Dendritic cell treated with granulocyte-macrophage colony-stimulating factor and Interleukin-4, amounts not matched to agents 40 ng/mL and 50 ng/mL, for 4 days (primary cell): ENCODE measurements at regions not wholly inside any gene's neighbourhood (a gene's known extent, or its start where the extent isn't known, plus 50 kb on each side); places are given as distances from the start of the nearest gene placed in this dataset.
"Not testable (repeated sequence)": the region's sequence is repeated elsewhere in the genome, so short reads cannot be mapped to it uniquely, and the experiment has no call there.

Experiments used
- H3K27ac Mint-ChIP-seq: one replicate; pipeline ENCODE4 v1.8.0; 2022; ENCODE audit warnings: mild to moderate bottlenecking, mixed read lengths
- H3K27me3 Mint-ChIP-seq: one replicate; pipeline ENCODE4 v1.8.0; 2022; ENCODE audit warnings: mild to moderate bottlenecking, mixed read lengths
- H3K36me3 Mint-ChIP-seq: one replicate; pipeline ENCODE4 v1.8.0; 2022; ENCODE audit warnings: low read depth, mixed read lengths
- H3K4me1 Mint-ChIP-seq: one replicate; pipeline ENCODE4 v1.8.0; 2022; ENCODE audit warnings: low read depth, mixed read lengths
- H3K4me3 Mint-ChIP-seq: one replicate; pipeline ENCODE4 v1.8.0; 2022; ENCODE audit warnings: mild to moderate bottlenecking, moderate library complexity, mixed read lengths
- H3K9me3 Mint-ChIP-seq: one replicate; pipeline ENCODE4 v1.8.0; 2022; ENCODE audit warnings: mixed read lengths
- intact Hi-C: fragments of 100-400 bp; cut with micrococcal nuclease; formaldehyde crosslinking; loops from one replicate; pipeline ENCODE4 v1.15.0; 2022

DNA sequence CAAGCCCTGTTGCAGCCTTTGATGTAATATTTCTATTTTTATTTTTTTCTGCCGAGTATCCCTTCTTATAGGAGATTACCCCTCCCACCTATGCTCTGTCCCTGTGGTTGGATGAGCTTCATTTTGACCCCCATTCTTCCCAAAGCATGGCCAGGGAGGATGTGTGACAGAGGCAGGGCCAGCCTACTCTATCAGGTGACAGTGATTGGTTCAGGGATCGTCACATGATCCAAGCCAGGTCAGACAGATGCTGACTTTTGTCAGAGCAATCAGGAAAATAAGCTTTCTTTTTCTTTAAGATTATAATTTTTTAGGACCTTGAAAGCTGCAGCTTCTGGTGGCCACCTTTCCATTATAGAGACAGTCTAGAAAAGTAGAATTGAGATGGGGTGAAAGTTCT lies 314.3 kb downstream of the NUP35 start:
- H3K9me3 Mint-ChIP-seq = peaks cover 31% of the 10 kb centered on the region
- no peak overlapping the region for H3K27ac Mint-ChIP-seq
- no peaks in the 10 kb centered on the region for H3K4me1 Mint-ChIP-seq
- no peak overlapping the region for H3K4me3 Mint-ChIP-seq
- intact Hi-C loops = no loop called here
- no peaks in the 10 kb centered on the region for H3K27me3 Mint-ChIP-seq
- H3K36me3 Mint-ChIP-seq = no peaks in the 10 kb centered on the region

DNA sequence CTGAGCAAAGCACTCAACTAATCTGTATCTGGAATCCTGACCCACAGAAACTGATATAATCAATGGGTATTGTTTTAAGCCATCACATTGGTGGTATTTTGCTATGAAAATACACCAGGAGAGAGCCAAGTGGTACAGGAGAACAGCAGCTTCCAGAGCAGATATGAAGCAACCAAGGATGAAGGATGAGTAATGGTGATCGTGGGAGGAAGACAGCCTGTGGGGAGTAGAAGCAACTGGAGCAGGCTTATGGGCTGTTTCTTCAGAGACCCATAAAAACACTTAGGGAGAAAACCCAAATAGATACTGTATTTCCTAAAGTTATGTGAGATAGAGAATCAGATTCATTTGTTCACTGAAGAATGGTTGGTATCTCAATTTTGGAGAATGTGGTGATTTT lies 330.8 kb downstream of the NUP35 start:
- H3K4me1 Mint-ChIP-seq = no peaks in the 10 kb centered on the region
- no peaks in the 10 kb centered on the region for H3K27me3 Mint-ChIP-seq
- H3K9me3 Mint-ChIP-seq = peaks cover 66% of the 10 kb centered on the region
- H3K4me3 Mint-ChIP-seq = no peak overlapping the region
- H3K36me3 Mint-ChIP-seq = no peaks in the 10 kb centered on the region
- intact Hi-C loops = no loop called here
- no peak overlapping the region for H3K27ac Mint-ChIP-seq

DNA sequence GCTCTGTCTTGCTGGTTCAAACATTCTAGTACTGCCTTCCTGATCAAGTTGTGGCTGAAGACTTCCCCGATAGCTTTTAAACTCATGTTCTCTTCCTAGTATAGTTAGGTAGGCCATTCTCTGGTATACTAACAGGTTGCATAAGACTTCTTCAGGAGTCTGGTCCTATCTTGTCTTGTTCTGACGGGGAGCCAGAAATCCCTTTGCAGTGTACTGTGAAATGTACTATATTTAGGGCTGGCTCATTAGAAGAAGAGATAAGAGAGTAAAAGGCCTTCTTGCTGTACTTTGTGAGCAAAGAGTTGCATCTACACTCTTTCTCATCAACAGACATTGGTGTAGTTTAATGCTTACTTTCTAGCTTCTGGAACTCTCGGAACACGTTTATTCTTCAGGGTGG lies 331.9 kb downstream of the NUP35 start:
- no peaks in the 10 kb centered on the region for H3K36me3 Mint-ChIP-seq
- H3K4me1 Mint-ChIP-seq = no peaks in the 10 kb centered on the region
- intact Hi-C loops = no loop called here
- H3K27ac Mint-ChIP-seq = no peak overlapping the region
- peaks cover 60% of the 10 kb centered on the region for H3K9me3 Mint-ChIP-seq
- H3K27me3 Mint-ChIP-seq = no peaks in the 10 kb centered on the region
- no peak overlapping the region for H3K4me3 Mint-ChIP-seq

DNA sequence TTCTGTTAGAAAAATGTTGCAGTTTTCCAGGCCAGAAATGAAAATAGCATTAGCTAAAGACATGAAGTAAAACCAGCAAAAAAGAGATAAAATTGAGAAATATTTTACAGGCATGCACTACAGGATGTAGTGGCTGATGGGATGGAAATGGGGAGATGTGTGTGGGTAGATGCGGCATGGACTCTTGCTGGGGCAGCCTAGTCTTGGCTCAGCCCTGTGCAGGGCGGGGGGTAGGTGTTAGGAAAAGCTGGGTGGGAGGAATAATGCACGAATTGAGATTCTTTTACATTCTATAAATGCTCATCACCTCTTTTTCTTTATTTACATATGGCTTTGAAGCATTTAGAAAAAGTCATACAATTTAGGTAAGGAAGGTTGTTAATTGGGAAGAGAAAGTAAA lies 334.2 kb downstream of the NUP35 start:
- H3K4me3 Mint-ChIP-seq = no peak overlapping the region
- no peaks in the 10 kb centered on the region for H3K27me3 Mint-ChIP-seq
- no peaks in the 10 kb centered on the region for H3K36me3 Mint-ChIP-seq
- H3K4me1 Mint-ChIP-seq = no peaks in the 10 kb centered on the region
- peaks cover 54% of the 10 kb centered on the region for H3K9me3 Mint-ChIP-seq
- H3K27ac Mint-ChIP-seq = no peak overlapping the region
- intact Hi-C loops = no loop called here

DNA sequence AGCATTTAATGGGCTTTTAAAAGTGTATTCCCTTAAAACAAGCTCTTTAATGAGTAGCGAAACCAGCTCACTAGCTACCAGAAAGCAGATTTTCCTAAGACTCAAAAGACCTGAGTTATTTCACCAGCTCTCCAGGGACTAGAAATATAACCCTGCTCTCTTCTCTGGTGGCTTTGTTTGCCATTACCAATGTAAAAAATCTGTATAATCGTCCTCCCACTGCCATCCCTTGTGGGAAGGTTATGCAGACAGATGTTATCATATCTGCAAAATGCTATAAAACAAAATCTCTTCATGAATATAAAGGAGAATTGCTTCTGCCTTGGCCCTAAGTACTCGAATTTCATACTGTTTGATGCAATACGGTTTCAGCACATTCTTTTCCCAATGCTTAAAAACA lies 335.2 kb downstream of the NUP35 start:
- Mint-ChIP-seq H3K4me3 (no peak overlapping the region), H3K4me1 (no peaks in the 10 kb centered on the region), H3K36me3 (no peaks in the 10 kb centered on the region), H3K9me3 (peaks cover 50% of the 10 kb centered on the region), H3K27me3 (no peaks in the 10 kb centered on the region), H3K27ac (no peak overlapping the region)
- intact Hi-C loops = no loop called here

DNA sequence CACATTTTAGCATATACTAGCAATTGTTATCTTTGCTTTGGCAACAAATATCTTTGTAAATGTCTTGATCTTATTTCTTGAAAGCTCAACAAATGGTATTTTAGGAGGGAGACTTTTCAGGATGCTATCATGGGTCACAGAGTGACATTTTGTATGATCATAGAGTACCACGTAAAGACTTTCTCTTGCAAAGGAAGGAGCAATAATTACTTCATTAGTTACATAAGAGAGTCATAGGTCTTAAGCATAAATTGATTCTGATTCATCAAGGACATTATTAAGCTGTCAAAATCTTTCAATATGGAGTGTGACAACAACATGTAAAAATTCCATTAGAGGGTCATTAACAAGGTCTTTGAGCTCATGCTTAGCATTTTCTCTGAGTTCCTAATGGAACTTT lies 339.6 kb downstream of the NUP35 start:
- H3K27ac Mint-ChIP-seq = no peak overlapping the region
- no peaks in the 10 kb centered on the region for H3K27me3 Mint-ChIP-seq
- intact Hi-C loops = no loop called here
- no peaks in the 10 kb centered on the region for H3K36me3 Mint-ChIP-seq
- H3K4me3 Mint-ChIP-seq = no peak overlapping the region
- no peaks in the 10 kb centered on the region for H3K4me1 Mint-ChIP-seq
- peaks cover 27% of the 10 kb centered on the region for H3K9me3 Mint-ChIP-seq

DNA sequence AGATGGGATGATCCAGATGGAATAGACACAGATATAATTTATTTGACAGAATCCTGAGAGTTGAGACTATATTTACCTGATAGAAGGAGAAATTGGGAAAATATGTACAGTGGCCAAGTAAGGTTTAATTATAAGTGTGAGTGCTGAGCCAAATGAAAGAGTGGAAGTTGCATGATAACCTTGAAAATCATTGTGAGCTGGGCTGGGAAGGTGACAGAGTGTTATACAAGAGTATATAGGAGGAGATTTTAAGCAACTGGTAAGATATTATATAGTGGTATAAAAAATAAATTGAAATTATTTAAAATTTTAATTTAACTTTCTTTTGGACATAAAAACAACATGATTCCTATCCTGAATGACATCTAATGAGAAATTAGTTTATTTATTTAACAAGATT lies 340.8 kb downstream of the NUP35 start:
- no peaks in the 10 kb centered on the region for H3K4me1 Mint-ChIP-seq
- H3K36me3 Mint-ChIP-seq = no peaks in the 10 kb centered on the region
- H3K4me3 Mint-ChIP-seq = no peak overlapping the region
- intact Hi-C loops = no loop called here
- no peaks in the 10 kb centered on the region for H3K27me3 Mint-ChIP-seq
- peaks cover 39% of the 10 kb centered on the region for H3K9me3 Mint-ChIP-seq
- no peak overlapping the region for H3K27ac Mint-ChIP-seq

DNA sequence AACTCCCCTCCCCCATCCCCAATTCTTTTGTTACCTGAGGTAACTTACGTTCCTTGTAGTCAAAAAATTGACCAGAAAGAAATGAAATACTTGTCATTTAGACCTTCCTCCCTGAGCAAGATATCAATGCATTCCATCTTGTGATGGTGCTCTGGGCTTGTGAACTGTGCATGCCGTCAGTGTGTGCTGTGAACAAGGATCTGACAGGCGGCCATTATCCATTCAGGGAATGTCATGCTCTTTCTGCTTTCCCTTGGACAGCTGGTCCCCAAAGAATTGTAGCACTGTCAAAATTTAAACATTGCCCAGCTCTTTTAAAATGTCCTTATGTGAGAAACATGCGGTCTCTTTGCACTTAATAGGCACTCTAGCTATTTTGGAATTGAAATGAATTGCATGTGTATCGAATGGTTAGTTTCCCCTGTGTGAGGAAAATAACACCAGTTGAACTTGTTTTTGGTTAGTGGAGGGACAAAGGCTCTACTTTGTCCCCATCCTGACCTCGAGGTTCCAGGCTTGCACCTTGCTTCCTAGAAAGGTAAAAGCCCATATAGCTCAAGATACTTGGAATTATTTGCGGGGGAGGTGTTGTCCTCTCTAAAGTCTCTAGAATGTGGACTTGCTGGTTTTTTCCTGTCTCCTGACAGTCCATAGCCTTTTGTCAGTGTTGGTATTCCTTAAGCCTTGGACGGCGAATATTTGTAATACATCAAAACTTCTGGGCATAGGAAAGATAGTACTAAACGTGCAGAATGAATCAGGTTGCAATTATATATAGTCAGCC lies 350.9 kb downstream of the NUP35 start:
- Mint-ChIP-seq H3K4me1 (no peaks in the 10 kb centered on the region), H3K27ac (no peak overlapping the region), H3K9me3 (peaks cover 41% of the 10 kb centered on the region), H3K4me3 (no peak overlapping the region), H3K27me3 (no peaks in the 10 kb centered on the region), H3K36me3 (no peaks in the 10 kb centered on the region)
- intact Hi-C loops = no loop called here

DNA sequence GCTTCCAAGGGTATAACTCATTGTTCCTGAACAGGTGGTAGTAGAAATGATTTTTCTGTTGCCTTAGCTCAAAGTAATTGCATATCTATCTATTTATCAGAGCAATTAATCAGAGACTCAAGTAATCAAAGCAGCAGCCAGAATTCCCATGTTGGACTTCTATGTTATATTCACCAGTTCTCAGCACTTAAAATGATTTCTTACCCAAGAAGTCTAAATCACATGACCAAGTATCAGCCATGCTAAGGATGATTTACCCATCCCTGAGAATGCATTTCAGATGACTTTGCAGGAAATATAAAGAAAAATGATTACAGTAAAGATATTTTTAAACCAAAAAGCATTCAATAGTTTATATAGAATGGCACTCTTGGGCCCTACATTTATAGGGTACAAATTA lies 352.2 kb downstream of the NUP35 start:
- Mint-ChIP-seq H3K27me3 (no peaks in the 10 kb centered on the region), H3K4me3 (no peak overlapping the region), H3K27ac (no peak overlapping the region), H3K36me3 (no peaks in the 10 kb centered on the region), H3K4me1 (no peaks in the 10 kb centered on the region), H3K9me3 (peaks cover 34% of the 10 kb centered on the region)
- intact Hi-C loops = no loop called here

DNA sequence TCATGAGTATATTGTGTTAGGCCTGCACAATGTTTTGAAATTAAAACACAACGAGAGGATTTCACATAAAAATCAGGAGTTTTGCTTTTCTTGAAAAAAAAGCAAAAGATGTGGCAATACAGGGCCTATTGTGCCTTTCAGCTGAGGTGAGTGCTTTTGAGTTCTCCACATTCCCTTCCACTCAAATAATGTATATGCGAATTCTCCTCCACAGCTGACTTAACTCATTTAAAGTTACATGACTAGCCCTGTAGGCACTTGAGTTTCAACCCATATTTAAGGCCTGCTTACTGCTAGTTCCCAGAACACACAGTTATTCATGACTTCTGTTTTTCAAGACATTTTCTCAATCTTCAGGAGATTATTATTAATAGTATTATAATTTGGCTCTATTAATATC lies 353.1 kb downstream of the NUP35 start:
- H3K4me1 Mint-ChIP-seq = no peaks in the 10 kb centered on the region
- H3K27me3 Mint-ChIP-seq = no peaks in the 10 kb centered on the region
- no peaks in the 10 kb centered on the region for H3K36me3 Mint-ChIP-seq
- intact Hi-C loops = no loop called here
- H3K9me3 Mint-ChIP-seq = peaks cover 27% of the 10 kb centered on the region
- no peak overlapping the region for H3K4me3 Mint-ChIP-seq
- no peak overlapping the region for H3K27ac Mint-ChIP-seq

DNA sequence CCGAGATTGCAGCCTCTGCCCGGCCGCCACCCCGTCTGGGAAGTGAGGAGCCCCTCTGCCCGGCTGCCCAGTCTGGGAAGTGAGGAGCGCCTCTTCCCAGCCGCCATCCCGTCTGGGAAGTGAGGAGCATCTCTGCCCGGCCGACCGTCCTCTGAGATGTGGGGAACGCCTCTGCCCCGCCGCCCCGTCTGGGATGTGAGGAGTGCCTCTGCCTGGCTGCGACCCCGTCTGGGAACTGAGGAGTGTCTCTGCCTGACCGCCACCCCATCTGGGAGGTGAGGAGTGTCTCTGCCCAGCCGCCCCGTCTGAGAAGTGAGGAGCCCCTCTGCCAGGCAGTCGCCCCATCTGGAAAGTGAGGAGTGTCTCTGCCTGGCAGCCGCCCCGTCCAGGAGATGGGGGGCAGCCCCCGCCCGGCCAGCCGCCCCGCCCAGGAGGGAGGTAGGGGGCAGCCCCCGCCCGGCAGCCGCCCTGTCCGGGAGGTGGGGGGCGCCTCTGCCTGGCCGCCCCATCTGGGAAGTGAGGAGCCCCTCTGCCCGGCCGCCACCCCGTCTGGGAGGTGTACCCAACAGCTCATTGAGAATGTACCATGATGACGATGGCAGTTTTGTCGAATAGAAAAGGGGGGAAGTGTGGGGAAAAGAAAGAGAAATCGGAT lies 354.8 kb downstream of the NUP35 start:
- H3K4me1 Mint-ChIP-seq, H3K4me3 Mint-ChIP-seq, H3K36me3 Mint-ChIP-seq, H3K27me3 Mint-ChIP-seq, H3K27ac Mint-ChIP-seq, intact Hi-C loops: not testable (repeated sequence)
- H3K9me3 Mint-ChIP-seq = peaks cover 33% of the 10 kb centered on the region

DNA sequence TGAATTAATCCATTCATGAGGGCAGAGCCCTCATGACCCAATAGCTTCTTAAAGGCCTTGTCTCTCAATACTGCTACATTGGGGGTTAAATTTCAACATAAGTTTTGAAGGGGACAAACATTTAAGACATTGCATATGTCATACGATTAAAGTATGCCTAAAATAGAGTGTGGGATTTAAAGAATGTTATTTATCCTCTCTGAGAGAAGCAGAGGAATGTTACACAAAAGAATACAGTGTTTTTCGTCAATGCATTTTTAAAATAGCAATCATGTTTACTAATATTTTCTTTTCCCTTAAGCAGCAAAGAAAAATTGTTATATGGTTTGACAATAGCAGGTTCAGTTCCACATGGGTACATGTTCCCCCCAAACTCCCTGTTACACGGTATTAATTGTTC lies 363.1 kb downstream of the NUP35 start:
- intact Hi-C loops = no loop called here
- no peak overlapping the region for H3K27ac Mint-ChIP-seq
- no peaks in the 10 kb centered on the region for H3K27me3 Mint-ChIP-seq
- H3K9me3 Mint-ChIP-seq = peaks cover 35% of the 10 kb centered on the region
- no peaks in the 10 kb centered on the region for H3K4me1 Mint-ChIP-seq
- no peak overlapping the region for H3K4me3 Mint-ChIP-seq
- H3K36me3 Mint-ChIP-seq = no peaks in the 10 kb centered on the region

DNA sequence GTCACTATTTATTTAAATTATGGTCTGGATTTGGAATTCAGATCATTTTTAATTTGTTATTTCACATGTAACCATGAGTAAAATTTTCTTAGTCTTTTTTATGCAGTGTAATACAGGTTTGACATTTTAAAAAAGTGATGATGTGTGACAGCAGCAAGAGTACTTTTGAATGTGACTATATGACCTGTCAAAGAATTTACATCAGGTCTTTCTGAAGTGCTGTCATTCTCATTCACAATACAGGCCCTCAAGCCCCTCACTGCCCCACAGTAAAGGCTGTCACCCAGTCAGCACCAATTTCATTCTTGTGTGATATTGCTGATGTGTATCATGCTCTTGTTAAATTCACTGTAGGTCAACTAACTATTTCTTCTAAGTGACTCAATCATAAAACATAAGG lies 364.2 kb downstream of the NUP35 start:
- Mint-ChIP-seq H3K27ac (no peak overlapping the region), H3K4me3 (no peak overlapping the region), H3K4me1 (no peaks in the 10 kb centered on the region), H3K9me3 (peaks cover 42% of the 10 kb centered on the region), H3K36me3 (no peaks in the 10 kb centered on the region), H3K27me3 (no peaks in the 10 kb centered on the region)
- intact Hi-C loops = no loop called here

DNA sequence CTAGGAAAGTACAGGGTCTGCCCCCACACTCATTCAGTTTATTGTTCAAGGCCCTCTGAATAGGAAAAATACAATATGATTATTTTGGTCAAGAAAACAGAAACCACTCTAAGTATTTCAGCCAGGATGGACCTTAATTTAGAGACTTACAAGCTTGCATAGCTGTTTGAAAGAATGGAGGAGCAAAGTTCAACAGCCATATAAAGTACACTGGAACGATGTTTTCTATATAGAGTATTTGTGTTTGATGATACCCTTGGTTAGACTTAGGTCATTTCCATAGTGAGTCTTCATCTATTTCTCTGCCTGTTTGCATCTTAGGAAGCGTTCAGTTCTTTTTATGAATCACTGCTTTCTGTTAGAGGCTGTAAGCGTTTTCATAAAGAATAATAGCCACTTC lies 366.2 kb downstream of the NUP35 start:
- H3K36me3 Mint-ChIP-seq = no peaks in the 10 kb centered on the region

DNA sequence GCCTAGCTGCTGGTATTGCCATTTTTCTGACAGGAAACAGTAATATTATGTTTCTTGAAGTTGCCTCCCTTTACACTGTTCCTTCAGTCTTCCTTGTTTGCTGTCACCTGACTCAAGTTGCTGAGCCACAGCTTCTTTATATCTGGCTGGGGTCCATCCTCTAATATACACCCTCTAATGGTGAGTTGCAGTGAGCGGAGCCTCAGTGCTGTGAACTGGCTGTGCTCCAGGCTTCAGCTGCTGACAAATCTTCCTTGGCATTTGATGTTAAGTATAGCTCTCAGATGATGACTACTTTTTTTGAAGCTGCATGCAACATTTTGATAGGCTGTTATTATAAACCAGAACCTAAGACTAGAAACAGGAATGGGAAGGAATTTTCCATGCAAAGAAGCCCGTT lies 366.7 kb downstream of the NUP35 start:
- Mint-ChIP-seq H3K4me1 (no peaks in the 10 kb centered on the region), H3K27ac (no peak overlapping the region), H3K9me3 (peaks cover 33% of the 10 kb centered on the region), H3K36me3 (no peaks in the 10 kb centered on the region), H3K4me3 (no peak overlapping the region), H3K27me3 (no peaks in the 10 kb centered on the region)
- intact Hi-C loops = no loop called here

More for the DNA sequence above, 366.2 kb downstream of the NUP35 start:
- H3K27ac Mint-ChIP-seq = no peak overlapping the region
- H3K9me3 Mint-ChIP-seq = peaks cover 33% of the 10 kb centered on the region
- H3K4me3 Mint-ChIP-seq = no peak overlapping the region
- intact Hi-C loops = no loop called here
- H3K4me1 Mint-ChIP-seq = no peaks in the 10 kb centered on the region
- H3K27me3 Mint-ChIP-seq = no peaks in the 10 kb centered on the region
